NCI-H146 treated with DMSO at 0.1 percent for 48 hours (cell line): ENCODE measurements at regions not wholly inside any gene's neighbourhood (a gene's known extent, or its start where the extent isn't known, plus 50 kb on each side); places are given as distances from the start of the nearest gene placed in this dataset.

Experiments
- DNase-seq: peaks from one replicate; lab custom pipeline; 2025; ENCODE audit not compliant: unreplicated experiment; lab: John Stamatoyannopoulos, UW

GRCh38 chr1:199394856-199395255, 632.7 kb upstream of the NR5A2 start:
- no peak for DNase-seq

GRCh38 chr1:199396456-199396855, 631.1 kb upstream of the NR5A2 start:
- no peak for DNase-seq

GRCh38 chr1:199399996-199400724, 627.4 kb upstream of the NR5A2 start:
- DNase-seq = no peak

- DNase-seq = no peak
Observed at GRCh38 chr1:199403531-199404116, 623.9 kb upstream of the NR5A2 start.

GRCh38 chr1:199404191-199404590, 623.3 kb upstream of the NR5A2 start:
- no peak for DNase-seq

GRCh38 chr1:199404976-199405375, 622.5 kb upstream of the NR5A2 start:
- no peak for DNase-seq

GRCh38 chr1:199405634-199406196, 621.8 kb upstream of the NR5A2 start:
- DNase-seq = no peak

- no peak for DNase-seq
Observed at GRCh38 chr1:199410462-199410861, 617.0 kb upstream of the NR5A2 start.

GRCh38 chr1:199411506-199411905, 616.0 kb upstream of the NR5A2 start:
- no peak for DNase-seq

GRCh38 chr1:199422206-199422605, 605.3 kb upstream of the NR5A2 start:
- no peak for DNase-seq

- DNase-seq = no peak
Observed at GRCh38 chr1:199447906-199448305, 579.6 kb upstream of the NR5A2 start.

- DNase-seq = no peak
Observed at GRCh38 chr1:199448646-199449045, 578.9 kb upstream of the NR5A2 start.

- no peak for DNase-seq
Observed at GRCh38 chr1:199449221-199449620, 578.3 kb upstream of the NR5A2 start.

GRCh38 chr1:199449681-199450080, 577.8 kb upstream of the NR5A2 start:
- DNase-seq = no peak

GRCh38 chr1:199452627-199453026, 574.9 kb upstream of the NR5A2 start:
- DNase-seq = no peak

- no peak for DNase-seq
Observed at GRCh38 chr1:199453723-199454122, 573.8 kb upstream of the NR5A2 start.

GRCh38 chr1:199460933-199461332, 566.6 kb upstream of the NR5A2 start:
- DNase-seq = no peak

GRCh38 chr1:199463521-199464127, 563.9 kb upstream of the NR5A2 start:
- no peak for DNase-seq

GRCh38 chr1:199466961-199467360, 560.5 kb upstream of the NR5A2 start:
- DNase-seq = no peak

- no peak for DNase-seq
Observed at GRCh38 chr1:199472018-199472417, 555.5 kb upstream of the NR5A2 start.

GRCh38 chr1:199472978-199473377, 554.5 kb upstream of the NR5A2 start:
- no peak for DNase-seq

- DNase-seq = no peak
Observed at GRCh38 chr1:199474738-199475137, 552.8 kb upstream of the NR5A2 start.
